Stimulated activated effector memory CD8-positive, alpha-beta T cell treated with anti-CD3 and anti-CD28 coated beads, Interleukin-12 subunit alpha, Interleukin-12 subunit beta, amount 100 ng/mL, for 72 hours (primary cell): ENCODE measurements at regions not wholly inside any gene's neighbourhood (a gene's known extent, or its start where the extent isn't known, plus 50 kb on each side); places are given as distances from the start of the nearest gene placed in this dataset.
"Not testable (repeated sequence)": the region's sequence is repeated elsewhere in the genome, so short reads cannot be mapped to it uniquely, and the experiment has no call there.

Experiments used
- ATAC-seq: fragments of 150-1000 bp; cut with Tn5 transposase; 2 replicates; pipeline ENCODE4 v1.10.0; 2021
- DNase-seq, 2 donors: peaks; one replicate each; pipeline ENCODE4 v3.0.0; 2021 to 2022; ENCODE audit warnings: low spot score in 2 of 2
- H3K27ac Mint-ChIP-seq: one replicate; pipeline ENCODE4 v1.8.0; 2022; ENCODE audit warnings: mild to moderate bottlenecking, mixed read lengths
- H3K36me3 Mint-ChIP-seq: one replicate; pipeline ENCODE4 v1.8.0; 2022; ENCODE audit warnings: mild to moderate bottlenecking, mixed read lengths
- H3K4me1 Mint-ChIP-seq: one replicate; pipeline ENCODE4 v1.8.0; 2022; ENCODE audit warnings: mixed read lengths
- H3K4me3 Mint-ChIP-seq: one replicate; pipeline ENCODE4 v1.8.0; 2022; ENCODE audit warnings: mild to moderate bottlenecking, mixed read lengths
- H3K9me3 Mint-ChIP-seq: one replicate; pipeline ENCODE4 v1.8.0; 2022; ENCODE audit warnings: mixed read lengths

DNA sequence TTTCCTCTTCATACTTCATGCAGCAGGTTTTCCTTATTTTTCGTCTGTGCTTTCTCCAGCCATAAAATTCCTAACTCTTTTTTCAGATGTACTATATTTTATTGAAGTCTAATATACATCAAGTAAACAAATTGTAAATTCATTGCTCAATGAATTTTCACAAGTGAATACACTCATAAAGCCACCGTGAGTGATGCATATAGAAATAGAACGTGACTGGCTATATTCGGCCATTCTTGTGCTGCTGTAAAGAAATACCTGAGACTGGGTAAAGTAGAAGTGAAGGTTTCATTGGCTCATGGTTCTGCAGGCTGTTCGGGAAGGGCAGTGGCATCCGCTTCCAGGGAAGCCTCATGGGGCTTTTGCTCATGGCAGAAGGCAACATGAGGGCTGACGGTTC is 868.4 kb upstream of the EEF2KMT start:
- Mint-ChIP-seq H3K36me3 (no peaks in the 10 kb centered on the region), H3K27ac (no peak overlapping the region), H3K4me1 (no peaks in the 10 kb centered on the region), H3K9me3 (peaks cover 13% of the 10 kb centered on the region), H3K4me3 (no peak overlapping the region)
- DNase-seq: no peak
- ATAC-seq: no peak

DNA sequence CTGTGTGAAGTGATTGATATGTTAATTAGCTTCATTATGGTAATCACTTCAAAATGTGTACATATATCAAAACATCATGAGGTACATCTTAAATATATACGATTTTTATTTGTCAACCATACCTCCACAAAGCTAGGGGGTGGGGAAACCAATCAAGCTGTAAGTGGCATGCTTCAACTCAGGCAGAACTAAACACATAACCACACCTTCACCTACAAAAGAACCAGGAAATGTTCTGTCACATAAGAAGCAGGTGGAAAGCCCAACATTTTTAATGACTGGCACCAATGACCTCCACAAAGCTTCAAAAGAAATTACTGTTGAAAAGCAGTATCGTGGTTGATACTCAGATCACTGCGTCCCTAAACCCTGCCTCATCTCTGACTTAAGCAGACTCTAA is 867.7 kb upstream of the EEF2KMT start:
- H3K4me3 Mint-ChIP-seq: no peak overlapping the region

DNA sequence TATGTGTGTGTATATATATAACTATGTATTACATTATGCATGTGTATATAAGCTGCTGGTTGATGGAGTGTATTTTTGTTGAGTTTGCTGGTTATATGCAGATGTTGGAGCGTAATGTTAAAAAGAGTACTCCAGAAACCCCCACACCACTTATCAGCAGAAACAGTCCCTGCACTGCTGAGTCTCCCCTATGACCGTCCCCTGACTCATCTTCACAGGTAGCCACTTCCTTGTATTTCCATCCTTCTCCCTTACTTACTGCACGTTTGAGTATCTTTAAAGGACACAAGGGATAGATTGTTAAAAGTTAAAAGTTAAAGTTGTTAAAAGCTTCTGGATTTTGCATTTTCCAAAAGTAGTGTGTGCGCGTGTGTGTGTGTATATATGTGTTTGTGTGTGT is 853.9 kb upstream of the EEF2KMT start:
- ATAC-seq: no peak
- H3K9me3 Mint-ChIP-seq: peaks cover 6% of the 10 kb centered on the region
- no peaks in the 10 kb centered on the region for H3K36me3 Mint-ChIP-seq
- no peak overlapping the region for H3K27ac Mint-ChIP-seq
- no peak overlapping the region for H3K4me3 Mint-ChIP-seq
- no peak for DNase-seq
- H3K4me1 Mint-ChIP-seq: no peaks in the 10 kb centered on the region

More for the DNA sequence above, 867.7 kb upstream of the EEF2KMT start:
- H3K9me3 Mint-ChIP-seq: peaks cover 11% of the 10 kb centered on the region
- no peaks in the 10 kb centered on the region for H3K36me3 Mint-ChIP-seq
- DNase-seq: no peak
- H3K27ac Mint-ChIP-seq: no peak overlapping the region
- no peaks in the 10 kb centered on the region for H3K4me1 Mint-ChIP-seq
- no peak for ATAC-seq

DNA sequence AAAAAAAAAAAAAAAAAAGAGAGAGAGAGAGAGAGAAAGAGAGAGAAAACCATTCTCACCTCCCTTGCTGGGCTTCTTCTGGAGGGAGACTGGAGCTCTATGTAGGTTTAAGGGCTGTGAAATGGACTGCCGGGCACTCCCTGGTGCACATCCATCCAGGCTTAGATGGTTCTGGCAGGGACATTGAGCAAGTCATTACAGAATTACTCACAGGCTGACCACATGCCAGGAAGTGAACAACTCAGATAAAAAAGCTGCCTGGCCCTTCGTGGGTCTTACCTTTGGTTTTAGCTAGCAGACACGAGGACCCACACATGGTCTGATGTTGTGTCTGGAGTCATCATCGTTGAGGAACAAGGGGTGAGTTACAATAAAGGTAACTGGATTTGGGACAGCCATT is 847.4 kb upstream of the EEF2KMT start:
- H3K9me3 Mint-ChIP-seq: peaks cover 18% of the 10 kb centered on the region

DNA sequence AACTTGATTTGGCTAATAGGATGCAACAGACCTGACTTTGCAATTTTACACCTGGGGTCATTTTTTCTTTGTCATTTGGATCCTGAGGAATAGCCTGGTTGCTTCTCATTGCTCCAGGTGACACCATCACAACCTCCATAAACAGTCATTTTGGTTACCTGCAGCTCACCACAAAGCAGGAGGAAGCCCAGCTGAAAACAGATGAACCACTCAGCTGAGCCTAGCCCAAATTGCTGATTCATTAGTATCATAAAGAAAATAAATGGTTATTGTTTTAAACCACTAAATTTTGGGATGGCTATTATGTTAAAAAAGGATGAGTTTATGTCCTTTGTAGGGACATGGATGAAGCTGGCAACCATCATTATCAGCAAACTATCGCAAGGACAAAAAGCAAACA is 841.0 kb upstream of the EEF2KMT start:
- DNase-seq (no peak), ATAC-seq (no peak)
- H3K36me3 Mint-ChIP-seq: no peaks in the 10 kb centered on the region
- H3K4me3 Mint-ChIP-seq: no peak overlapping the region
- H3K9me3 Mint-ChIP-seq: peaks cover 18% of the 10 kb centered on the region
- H3K27ac Mint-ChIP-seq: no peak overlapping the region
- H3K4me1 Mint-ChIP-seq: no peaks in the 10 kb centered on the region

More for the DNA sequence above, 847.4 kb upstream of the EEF2KMT start:
- Mint-ChIP-seq H3K4me1 (no peaks in the 10 kb centered on the region), H3K36me3 (no peaks in the 10 kb centered on the region), H3K4me3 (no peak overlapping the region), H3K27ac (no peak overlapping the region)
- no peak for ATAC-seq
- DNase-seq: no peak

DNA sequence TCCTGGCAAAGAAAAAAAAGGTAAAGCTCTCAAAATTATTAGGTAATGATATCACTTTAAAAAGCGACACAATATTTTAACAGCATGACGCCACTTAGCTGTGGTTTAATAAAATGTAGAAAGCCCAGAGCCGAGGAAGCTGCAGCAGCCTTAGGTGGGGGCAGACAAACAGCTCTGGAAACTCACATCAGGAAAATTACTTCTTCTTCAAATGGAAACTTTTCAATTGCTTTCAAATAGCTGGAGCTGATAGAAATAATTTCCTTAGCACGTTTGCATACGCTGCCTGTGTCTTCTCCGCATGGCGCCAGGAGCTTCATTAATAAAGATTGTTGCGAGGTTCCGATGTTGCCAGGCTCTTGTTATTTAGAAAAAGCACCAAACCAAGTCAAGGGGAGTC is 835.3 kb upstream of the EEF2KMT start:
- Mint-ChIP-seq H3K4me1 (no peaks in the 10 kb centered on the region), H3K9me3 (peaks cover 27% of the 10 kb centered on the region), H3K4me3 (no peak overlapping the region), H3K36me3 (no peaks in the 10 kb centered on the region), H3K27ac (no peak overlapping the region)
- DNase-seq (no peak), ATAC-seq (no peak)

DNA sequence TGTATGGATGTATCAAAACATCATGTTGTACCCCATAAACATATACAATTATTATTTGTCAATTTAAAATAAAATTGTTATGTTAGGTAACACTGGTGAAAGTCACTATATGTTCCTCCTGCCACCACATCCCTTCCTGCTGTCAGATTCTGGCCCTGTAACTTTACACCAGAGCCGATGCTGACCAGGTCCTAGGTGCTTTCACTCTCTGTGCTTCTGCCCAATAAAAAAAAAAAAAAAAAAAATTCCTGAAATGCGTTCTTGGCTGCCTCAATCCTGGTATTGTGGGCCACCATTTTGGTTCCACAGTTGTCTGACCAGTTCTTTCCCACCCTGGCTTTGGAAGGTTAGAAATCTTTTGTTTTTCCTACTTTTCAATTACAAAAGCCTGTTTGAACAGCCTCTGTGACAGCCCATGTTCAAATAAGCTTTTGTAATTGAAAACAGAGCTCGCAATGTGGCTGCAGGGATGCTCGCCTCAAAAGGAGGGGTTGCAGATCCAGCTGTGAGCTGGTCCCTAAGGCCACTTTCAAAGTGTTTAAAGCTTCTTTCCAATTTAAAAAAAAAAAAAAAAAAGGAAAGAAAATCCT is 831.0 kb upstream of the EEF2KMT start:
- Mint-ChIP-seq H3K4me3 (no peak overlapping the region), H3K36me3 (no peaks in the 10 kb centered on the region), H3K4me1 (no peaks in the 10 kb centered on the region), H3K9me3 (peaks cover 33% of the 10 kb centered on the region), H3K27ac (no peak overlapping the region)
- DNase-seq (no peak), ATAC-seq (no peak)

DNA sequence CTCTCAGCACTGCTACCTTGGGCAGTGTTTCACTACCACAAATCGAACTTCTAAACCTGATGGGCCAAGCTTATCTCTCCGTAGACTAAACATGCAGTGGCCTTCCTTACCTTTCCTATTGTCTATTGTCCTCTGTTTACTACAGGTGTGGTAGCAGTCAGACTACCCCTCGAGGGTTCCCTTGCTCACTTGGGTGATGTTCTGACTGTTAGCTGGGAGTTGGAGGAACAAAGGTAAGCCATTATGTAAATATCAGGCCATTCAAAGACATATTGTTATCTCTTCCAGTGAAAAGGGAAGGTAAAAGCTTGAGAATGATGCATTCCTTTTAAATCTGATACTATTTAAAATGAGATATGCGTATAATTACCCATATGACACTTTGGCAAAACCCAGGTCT is 828.3 kb upstream of the EEF2KMT start:
- ATAC-seq: no peak
- Mint-ChIP-seq H3K9me3 (peaks cover 29% of the 10 kb centered on the region), H3K27ac (no peak overlapping the region), H3K36me3 (no peaks in the 10 kb centered on the region), H3K4me3 (no peak overlapping the region), H3K4me1 (no peaks in the 10 kb centered on the region)
- DNase-seq: no peak

DNA sequence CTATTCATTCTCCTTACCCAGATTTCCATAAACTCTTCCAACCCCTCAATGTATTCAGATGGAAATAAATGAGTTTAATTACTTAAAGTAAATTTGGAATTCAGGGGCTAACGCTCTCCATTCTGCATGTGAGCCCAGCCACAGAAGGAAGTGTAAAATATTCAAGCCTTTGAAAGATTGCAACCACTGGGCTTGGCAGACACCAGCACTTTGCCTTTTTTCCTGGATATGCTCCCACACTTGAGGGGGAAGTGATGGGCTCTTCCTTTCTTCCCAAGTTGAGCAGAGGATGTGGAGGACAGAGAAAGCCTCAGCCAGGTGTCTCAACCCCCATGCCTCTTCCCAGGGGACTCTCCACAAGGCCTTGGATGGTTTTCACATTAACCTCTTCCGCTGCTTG is 825.1 kb upstream of the EEF2KMT start:
- H3K4me3 Mint-ChIP-seq: no peak overlapping the region
- H3K9me3 Mint-ChIP-seq: peaks cover 28% of the 10 kb centered on the region
- H3K27ac Mint-ChIP-seq: no peak overlapping the region
- DNase-seq (no peak), ATAC-seq (no peak)
- no peaks in the 10 kb centered on the region for H3K4me1 Mint-ChIP-seq
- H3K36me3 Mint-ChIP-seq: no peaks in the 10 kb centered on the region

DNA sequence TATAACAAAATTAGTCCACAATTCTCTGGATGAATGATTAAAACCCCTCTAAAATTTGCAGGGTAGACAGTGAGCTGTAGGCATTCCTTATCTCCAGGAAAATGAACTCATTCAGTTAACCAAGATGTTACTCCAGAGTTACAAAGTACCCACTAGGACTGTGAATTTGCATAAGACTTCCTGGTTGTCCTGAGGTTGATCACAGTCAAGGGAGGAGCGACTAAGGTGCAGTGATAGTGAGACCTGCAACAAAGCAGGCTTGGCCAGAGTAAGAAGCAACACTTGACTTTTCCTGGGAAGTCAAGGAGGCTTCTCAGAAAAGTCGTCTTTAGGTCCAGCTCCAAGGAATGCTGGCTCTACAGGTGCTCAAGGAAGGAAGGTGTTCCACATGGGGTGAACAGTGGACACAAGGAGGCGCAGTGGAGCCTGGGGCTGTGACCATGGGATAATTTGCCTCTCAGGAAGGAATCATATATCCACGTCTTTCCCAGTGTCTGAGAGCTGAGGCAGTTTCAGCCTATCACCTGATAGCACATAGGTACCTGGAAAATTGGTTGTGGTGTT is 821.1 kb upstream of the EEF2KMT start:
- H3K4me1 Mint-ChIP-seq: no peaks in the 10 kb centered on the region
- no peak overlapping the region for H3K4me3 Mint-ChIP-seq

DNA sequence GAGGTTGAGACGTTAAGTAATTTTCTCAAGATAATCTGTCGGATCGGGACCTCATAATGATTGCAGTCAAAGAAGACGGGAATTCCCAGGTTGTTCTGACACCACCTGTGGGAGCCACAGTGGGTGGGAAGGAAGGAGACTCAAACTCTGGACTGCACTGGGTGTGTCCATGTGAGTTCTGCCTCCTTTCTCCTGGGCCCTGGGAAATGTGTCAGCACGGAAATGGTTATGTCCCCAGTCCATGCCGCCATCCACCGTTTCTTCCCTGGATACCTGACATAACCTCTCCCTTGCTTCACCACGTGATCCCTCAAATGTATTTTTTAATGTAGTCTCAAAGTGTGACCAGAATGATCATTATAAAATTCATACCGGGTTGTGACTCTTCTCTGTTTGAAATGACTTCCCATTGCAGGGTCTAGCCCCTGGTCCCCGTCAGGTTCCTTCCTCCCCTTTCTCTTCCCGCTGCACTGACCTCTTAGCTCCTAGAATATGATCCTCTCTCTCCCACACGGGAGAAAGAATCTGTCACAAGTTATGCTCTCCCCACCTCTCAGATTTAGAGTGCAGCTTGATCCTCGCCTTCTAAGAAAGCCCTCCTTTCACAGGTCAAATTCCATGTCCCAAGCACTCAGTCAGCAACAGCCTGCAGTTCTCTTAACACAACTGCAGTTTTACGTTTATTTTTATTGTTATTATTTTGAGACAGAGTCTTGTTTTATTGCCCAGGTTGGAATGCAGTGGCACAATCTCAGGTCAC is 820.0 kb upstream of the EEF2KMT start:
- no peak overlapping the region for H3K27ac Mint-ChIP-seq
- H3K4me1 Mint-ChIP-seq: no peaks in the 10 kb centered on the region
- peaks cover 18% of the 10 kb centered on the region for H3K9me3 Mint-ChIP-seq
- H3K36me3 Mint-ChIP-seq: no peaks in the 10 kb centered on the region
- DNase-seq: no peak
- no peak overlapping the region for H3K4me3 Mint-ChIP-seq
- ATAC-seq: no peak

More for the DNA sequence above, 821.1 kb upstream of the EEF2KMT start:
- ATAC-seq (no peak), DNase-seq (no peak)
- no peaks in the 10 kb centered on the region for H3K36me3 Mint-ChIP-seq
- peaks cover 20% of the 10 kb centered on the region for H3K9me3 Mint-ChIP-seq
- no peak overlapping the region for H3K27ac Mint-ChIP-seq

DNA sequence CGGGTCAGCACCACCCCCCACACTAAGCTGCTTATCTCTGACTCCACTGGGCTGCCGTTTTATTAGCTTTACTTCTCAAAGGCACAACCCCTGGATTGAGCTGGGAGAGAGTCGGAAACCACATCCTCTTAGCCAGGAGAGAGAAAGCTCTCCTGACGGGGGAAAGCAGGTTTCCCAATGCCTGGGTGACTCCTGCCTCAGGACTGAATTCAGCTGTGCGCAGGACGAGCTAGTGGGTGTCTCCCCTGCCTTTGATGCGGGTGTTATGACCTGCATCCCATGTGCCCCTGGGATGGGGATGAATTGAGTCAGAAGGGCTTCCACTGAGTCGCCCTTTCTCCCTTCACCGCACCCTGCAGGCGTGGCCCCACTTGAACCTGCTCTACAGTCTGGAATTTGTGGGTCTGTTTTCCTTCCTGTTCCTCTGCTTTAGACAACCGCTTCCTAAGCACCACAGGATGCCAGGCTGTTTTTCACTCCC is 819.2 kb upstream of the EEF2KMT start:
- H3K27ac Mint-ChIP-seq: no peak overlapping the region
- H3K9me3 Mint-ChIP-seq: peaks cover 19% of the 10 kb centered on the region
- H3K36me3 Mint-ChIP-seq: no peaks in the 10 kb centered on the region
- no peak for DNase-seq
- no peak overlapping the region for H3K4me3 Mint-ChIP-seq
- no peaks in the 10 kb centered on the region for H3K4me1 Mint-ChIP-seq
- ATAC-seq: no peak

DNA sequence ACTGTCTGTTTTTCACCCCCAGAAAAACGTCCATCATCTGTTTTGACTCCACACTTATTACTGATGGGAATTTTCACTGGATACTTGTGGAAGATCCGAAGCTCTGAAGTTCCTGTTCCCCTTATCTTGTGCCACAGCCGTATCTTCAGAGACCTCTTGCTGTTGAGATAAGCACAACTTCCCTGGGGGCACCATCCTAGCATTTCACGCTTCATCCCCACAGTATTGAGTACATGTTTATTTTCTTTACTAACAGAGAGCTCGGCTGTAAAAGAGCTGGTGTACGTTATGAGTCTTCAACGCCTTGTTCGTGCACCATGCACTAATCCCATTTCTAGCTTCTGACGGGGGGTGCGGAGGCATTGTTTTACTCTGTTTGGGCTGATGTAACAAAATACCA is 813.6 kb upstream of the EEF2KMT start:
- H3K4me3 Mint-ChIP-seq: no peak overlapping the region
- DNase-seq (no peak), ATAC-seq (no peak)
- no peaks in the 10 kb centered on the region for H3K36me3 Mint-ChIP-seq
- no peaks in the 10 kb centered on the region for H3K4me1 Mint-ChIP-seq
- H3K9me3 Mint-ChIP-seq: peaks cover 8% of the 10 kb centered on the region
- H3K27ac Mint-ChIP-seq: no peak overlapping the region

DNA sequence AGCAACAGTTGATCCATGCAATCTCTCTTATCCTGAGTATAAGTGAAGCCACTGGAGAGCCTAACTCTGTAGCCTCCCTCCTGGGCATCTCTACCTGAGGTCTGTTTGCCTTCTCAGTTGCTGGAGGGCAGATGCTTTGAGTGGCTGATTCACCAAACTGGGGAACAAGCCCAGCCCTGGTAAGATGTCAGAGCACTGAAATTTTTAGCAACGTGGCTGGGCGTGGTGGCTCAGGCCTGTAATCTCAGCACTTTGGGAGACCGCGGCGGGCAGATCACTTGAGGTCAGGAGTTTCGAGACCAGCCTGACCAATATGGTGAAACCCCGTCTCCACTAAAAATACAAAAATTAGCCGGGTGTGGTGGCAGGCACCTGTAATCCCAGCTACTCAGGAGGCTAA is 812.0 kb upstream of the EEF2KMT start:
- not testable (repeated sequence) for H3K4me3 Mint-ChIP-seq, ATAC-seq, H3K27ac Mint-ChIP-seq, DNase-seq, H3K4me1 Mint-ChIP-seq, H3K9me3 Mint-ChIP-seq, H3K36me3 Mint-ChIP-seq

DNA sequence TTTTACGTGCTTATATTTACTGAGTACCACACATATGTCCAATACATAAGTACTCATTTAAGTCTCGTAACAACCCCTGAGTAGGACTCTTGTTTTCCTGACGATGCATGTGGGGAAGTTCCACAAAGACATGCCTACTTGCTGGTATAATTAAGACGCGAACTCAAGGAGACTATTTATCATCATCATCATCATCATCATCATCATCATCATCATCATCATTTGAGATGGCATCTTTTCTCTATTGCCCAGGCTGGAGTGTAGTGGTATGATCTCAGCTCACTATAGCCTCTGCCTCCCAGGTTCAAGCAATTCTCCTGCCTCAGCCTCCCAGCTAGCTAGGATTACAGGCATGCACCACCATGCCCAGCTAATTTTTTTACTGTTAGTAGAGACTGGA is 809.9 kb upstream of the EEF2KMT start:
- H3K36me3 Mint-ChIP-seq: no peaks in the 10 kb centered on the region
- H3K27ac Mint-ChIP-seq: no peak overlapping the region
- H3K4me1 Mint-ChIP-seq: no peaks in the 10 kb centered on the region
- no peak for DNase-seq
- no peak overlapping the region for H3K4me3 Mint-ChIP-seq
- H3K9me3 Mint-ChIP-seq: peaks cover 9% of the 10 kb centered on the region
- no peak for ATAC-seq

DNA sequence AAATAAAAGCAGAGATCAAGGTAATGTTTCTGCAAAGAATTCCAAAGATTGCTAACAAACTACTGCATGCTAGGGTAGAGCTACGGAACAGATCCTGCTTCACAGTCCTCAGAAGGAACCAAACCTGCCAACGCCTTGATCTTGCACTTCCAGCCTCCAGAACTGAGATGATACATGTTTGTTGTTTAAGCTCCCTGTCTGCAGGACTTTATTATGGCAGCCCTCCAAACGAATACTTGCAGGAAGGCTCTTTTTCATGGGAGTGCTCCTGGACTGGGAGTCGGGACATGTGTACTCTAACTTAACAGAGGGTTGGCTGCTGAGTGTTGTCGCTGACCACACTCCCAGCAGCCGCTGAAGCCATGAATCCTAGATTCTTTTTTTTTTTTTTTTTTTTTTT is 808.8 kb upstream of the EEF2KMT start:
- no peaks in the 10 kb centered on the region for H3K36me3 Mint-ChIP-seq
- no peak for ATAC-seq
- no peak overlapping the region for H3K4me3 Mint-ChIP-seq
- no peak overlapping the region for H3K27ac Mint-ChIP-seq
- no peaks in the 10 kb centered on the region for H3K4me1 Mint-ChIP-seq
- no peak for DNase-seq
- H3K9me3 Mint-ChIP-seq: peaks cover 5% of the 10 kb centered on the region
